ES-I3 (cell line): ENCODE measurements at regions not wholly inside any gene's neighbourhood (a gene's known extent, or its start where the extent isn't known, plus 50 kb on each side); places are given as distances from the start of the nearest gene placed in this dataset.

Experiments used
- H3K36me3 ChIP-seq: 2 replicates; pipeline ENCODE4 v1.6.1; 2013; ENCODE audit warnings: mild to moderate bottlenecking, low read length, control low read depth, moderate library complexity; ENCODE audit not compliant: insufficient read depth
- H3K4me1 ChIP-seq: 2 replicates; pipeline ENCODE4 v1.6.1; 2013; ENCODE audit warnings: mild to moderate bottlenecking, control low read depth, low read length; ENCODE audit not compliant: insufficient read depth
- H3K9ac ChIP-seq: 2 replicates; pipeline ENCODE4 v1.6.1; 2013; ENCODE audit warnings: low read depth, mild to moderate bottlenecking, low read length, moderate library complexity
- H3K9me3 ChIP-seq: 2 replicates; pipeline ENCODE4 v1.6.1; 2013; ENCODE audit warnings: mild to moderate bottlenecking, low read length, moderate library complexity; ENCODE audit not compliant: control insufficient read depth, insufficient read depth

DNA sequence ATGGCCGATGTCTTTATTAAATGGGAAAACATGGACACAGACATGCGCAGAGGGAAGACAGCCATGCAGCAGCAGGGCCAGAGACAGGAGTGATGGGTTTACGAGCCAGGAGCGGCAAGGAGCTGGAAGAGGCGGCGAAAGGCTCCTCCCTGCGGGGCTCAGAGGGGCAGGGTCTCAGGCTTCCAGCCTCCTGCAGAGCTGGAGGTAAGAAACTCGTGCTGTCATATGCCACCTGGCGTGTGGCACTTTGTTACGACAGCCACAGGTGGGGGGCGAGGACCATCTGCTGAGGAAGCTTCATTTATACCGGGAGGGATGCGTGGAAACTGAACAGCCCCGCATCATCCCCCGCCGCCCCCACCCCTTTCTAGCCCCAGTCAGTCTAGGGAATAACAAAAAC lies 52.0 kb upstream of the SPACA7 start:
- Histone ChIP-seq H3K36me3 (no peaks in the 10 kb centered on the region), H3K9me3 (no peaks in the 10 kb centered on the region), H3K4me1 (no peaks in the 10 kb centered on the region), H3K9ac (no peak overlapping the region)

DNA sequence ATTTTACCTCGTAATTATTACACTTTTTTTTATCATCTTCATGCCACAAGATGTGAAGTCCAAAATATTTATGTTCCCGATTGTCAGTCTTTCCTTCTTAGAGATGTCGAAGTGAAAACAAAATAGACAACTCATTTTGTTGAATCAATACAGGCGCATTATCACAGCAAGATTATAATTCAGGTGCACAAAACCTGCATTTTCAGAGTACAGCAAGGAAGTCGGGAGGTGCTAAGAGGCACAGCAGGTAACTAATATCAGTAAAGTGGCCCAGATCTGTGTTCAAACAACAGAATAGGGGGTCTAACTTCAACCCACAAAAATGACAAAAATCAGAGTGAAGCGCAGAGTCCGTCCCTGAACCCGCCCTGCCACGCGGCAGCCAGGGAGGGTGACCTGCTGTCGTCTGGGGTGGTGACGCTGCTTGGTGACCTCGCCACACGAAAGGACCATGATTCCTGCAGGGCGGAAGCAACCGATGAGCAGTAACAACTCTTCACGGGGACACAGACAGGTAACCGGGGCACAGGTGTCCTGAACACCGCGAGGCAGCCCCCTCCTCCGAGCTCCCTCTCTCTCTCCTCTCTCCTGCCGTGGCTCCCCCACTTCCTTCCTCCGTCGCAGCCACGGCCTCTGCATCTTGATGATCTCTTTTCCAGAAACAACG lies 50.9 kb upstream of the SPACA7 start:
- H3K9me3 ChIP-seq, result no peaks in the 10 kb centered on the region
- H3K4me1 ChIP-seq, result no peaks in the 10 kb centered on the region
- no peak overlapping the region for H3K9ac ChIP-seq
- no peaks in the 10 kb centered on the region for H3K36me3 ChIP-seq

DNA sequence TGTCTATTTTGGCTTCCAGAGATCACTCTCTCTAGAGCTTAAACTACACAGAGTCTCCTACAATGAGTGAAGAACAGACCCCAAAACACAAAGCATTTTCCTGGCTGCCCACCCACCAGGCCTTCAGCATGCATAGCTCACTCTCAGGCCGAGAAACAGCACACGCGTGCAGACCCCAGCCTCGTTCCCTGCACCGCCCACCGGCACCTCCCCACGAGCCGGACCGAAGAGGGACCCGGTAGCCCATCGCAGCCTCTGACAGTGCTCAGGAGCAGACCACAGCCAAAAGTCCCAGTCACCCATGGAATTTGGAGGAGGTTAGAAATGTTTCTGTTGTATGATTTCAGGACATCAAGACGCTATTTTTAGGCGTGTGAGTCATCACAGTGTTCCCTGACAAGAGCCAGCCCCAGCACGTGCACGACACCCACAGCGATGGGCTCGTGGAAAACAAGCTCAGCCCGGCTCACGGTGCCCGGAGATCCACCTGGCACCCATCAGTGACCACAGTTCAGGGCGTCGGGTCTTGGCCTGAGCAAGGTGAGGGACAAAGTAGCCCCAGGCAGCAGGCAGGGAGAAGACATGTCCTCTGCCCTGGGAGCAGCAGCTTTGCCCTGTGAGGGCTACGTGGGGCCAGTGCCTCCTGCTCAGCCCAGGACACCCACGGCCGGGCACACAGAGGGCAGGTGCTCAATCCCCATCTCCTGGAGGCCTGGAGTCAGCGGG lies 50.1 kb upstream of the SPACA7 start:
- Histone ChIP-seq H3K9me3 (no peaks in the 10 kb centered on the region), H3K36me3 (no peaks in the 10 kb centered on the region), H3K9ac (no peak overlapping the region), H3K4me1 (no peaks in the 10 kb centered on the region)
